Thoracic aorta (tissue), 2 donors: ENCODE measurements at regions not wholly inside any gene's neighbourhood (a gene's known extent, or its start where the extent isn't known, plus 50 kb on each side); places are given as distances from the start of the nearest gene placed in this dataset.

Source experiments
- ATAC-seq: fragments of 150-250 bp; one replicate; pipeline ENCODE4 v1.8.0; 2017; ENCODE audit warnings: low read depth; ENCODE audit not compliant: insufficient number of reproducible peaks, low FRiP score
- DNase-seq: peaks from one replicate; pipeline ENCODE4 v3.0.0-alpha.2; 2020; ENCODE audit warnings: low spot score
- H3K27ac ChIP-seq, 2 donors: fragments of 200-600 bp; sonication (generic); 1 replicate in 1 of 2; 2 replicates in 1 of 2; pipeline ENCODE4 v1.5.1; 2016; ENCODE audit warnings: mild to moderate bottlenecking in 2 of 2, moderate library complexity in 2 of 2
- H3K27me3 ChIP-seq: fragments of 200-600 bp; sonication (generic); replicated peaks from 2 replicates; pipeline ENCODE4 v1.6.0; 2016; ENCODE audit warnings: mild to moderate bottlenecking; ENCODE audit not compliant: insufficient read depth
- H3K36me3 ChIP-seq: fragments of 200-600 bp; sonication (generic); one replicate; pipeline ENCODE4 v1.5.1; 2016
- H3K4me1 ChIP-seq, 2 donors: fragments of 200-600 bp; sonication (generic); 1 replicate in 1 of 2; 2 replicates in 1 of 2; pipeline versions ENCODE4 v1.5.1 to v1.6.0; 2016; ENCODE audit warnings: low read depth in 2 of 2, mild to moderate bottlenecking in 1 of 2; ENCODE audit not compliant: control insufficient read depth in 1 of 2
- H3K4me3 ChIP-seq: fragments of 200-600 bp; sonication (generic); 2 replicates; pipeline ENCODE4 v1.5.1; 2016; ENCODE audit warnings: mild to moderate bottlenecking
- H3K9me3 ChIP-seq: fragments of 200-600 bp; sonication (generic); 2 replicates; pipeline ENCODE4 v1.5.1; 2016
- TF ChIP-seq, protein P1 (sequence below): fragments of 200-600 bp; sonication (generic); IDR thresholded peaks from one replicate; pipeline ENCODE4 v1.5.1; 2019; ENCODE audit warnings: antibody characterized with exemption

DNA sequence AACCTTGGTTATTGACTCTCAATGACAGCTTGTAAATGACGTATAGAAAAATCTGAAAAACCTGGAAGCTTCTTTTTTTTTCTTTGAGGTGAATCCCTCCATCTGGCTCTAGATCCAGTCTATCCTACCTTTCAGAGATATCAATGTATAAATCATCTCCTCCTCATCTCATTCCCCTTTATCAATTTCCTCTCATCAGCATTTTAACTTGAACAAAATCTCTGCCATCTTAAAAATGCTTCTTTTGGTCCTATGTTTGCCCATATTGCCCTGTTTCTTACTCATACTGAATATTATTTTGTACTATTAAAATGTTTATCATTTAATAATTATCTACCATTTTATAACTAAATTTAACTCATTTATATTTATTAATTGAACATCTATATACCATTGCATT is 306.7 kb upstream of the TSHZ2 start:
- H3K36me3 ChIP-seq, result no peaks in the 10 kb centered on the region
- no peaks in the 10 kb centered on the region for H3K4me1 ChIP-seq
- TF ChIP-seq, protein P1, sequence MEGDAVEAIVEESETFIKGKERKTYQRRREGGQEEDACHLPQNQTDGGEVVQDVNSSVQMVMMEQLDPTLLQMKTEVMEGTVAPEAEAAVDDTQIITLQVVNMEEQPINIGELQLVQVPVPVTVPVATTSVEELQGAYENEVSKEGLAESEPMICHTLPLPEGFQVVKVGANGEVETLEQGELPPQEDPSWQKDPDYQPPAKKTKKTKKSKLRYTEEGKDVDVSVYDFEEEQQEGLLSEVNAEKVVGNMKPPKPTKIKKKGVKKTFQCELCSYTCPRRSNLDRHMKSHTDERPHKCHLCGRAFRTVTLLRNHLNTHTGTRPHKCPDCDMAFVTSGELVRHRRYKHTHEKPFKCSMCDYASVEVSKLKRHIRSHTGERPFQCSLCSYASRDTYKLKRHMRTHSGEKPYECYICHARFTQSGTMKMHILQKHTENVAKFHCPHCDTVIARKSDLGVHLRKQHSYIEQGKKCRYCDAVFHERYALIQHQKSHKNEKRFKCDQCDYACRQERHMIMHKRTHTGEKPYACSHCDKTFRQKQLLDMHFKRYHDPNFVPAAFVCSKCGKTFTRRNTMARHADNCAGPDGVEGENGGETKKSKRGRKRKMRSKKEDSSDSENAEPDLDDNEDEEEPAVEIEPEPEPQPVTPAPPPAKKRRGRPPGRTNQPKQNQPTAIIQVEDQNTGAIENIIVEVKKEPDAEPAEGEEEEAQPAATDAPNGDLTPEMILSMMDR, result no peak
- no peaks in the 10 kb centered on the region for H3K27me3 ChIP-seq
- H3K27ac ChIP-seq, result no peak overlapping the region
- DNase-seq (no peak), ATAC-seq (no peak)
- no peak overlapping the region for H3K4me3 ChIP-seq
- H3K9me3 ChIP-seq, result no peaks in the 10 kb centered on the region

GRCh38 chr20:52655395-52655794 is 316.8 kb upstream of the TSHZ2 start:
- Histone ChIP-seq H3K9me3 (no peaks in the 10 kb centered on the region), H3K4me3 (no peak overlapping the region), H3K27ac (no peak overlapping the region), H3K4me1 (no peaks in the 10 kb centered on the region), H3K27me3 (no peaks in the 10 kb centered on the region), H3K36me3 (no peaks in the 10 kb centered on the region)
- no peak for DNase-seq
- ATAC-seq, result no peak
- TF ChIP-seq, protein P1, result no peak

DNA sequence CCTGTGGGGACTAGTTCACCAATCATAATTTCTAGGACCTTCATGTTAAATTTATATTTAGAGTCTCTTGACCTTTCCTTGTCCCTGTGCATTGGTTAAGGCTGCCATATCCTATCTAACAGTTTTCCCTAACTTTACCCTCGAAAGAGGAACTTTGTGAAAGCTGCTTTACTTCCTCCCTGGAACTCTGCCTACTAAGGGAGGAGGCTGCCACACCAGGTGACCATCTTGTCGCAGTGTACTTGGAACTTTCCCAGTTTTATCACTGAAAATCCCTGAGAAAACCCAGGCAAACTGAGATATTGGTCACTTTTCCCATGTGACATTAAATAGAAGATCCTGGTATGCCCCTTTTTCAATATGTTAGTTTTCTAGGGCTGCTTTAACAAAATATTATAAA is 317.6 kb upstream of the TSHZ2 start:
- Histone ChIP-seq H3K4me3 (no peak overlapping the region), H3K9me3 (no peaks in the 10 kb centered on the region), H3K4me1 (no peaks in the 10 kb centered on the region), H3K27ac (no peak overlapping the region), H3K27me3 (no peaks in the 10 kb centered on the region), H3K36me3 (no peaks in the 10 kb centered on the region)
- ATAC-seq (no peak), DNase-seq (no peak)
- TF ChIP-seq, protein P1, result no peak

GRCh38 chr20:52652271-52652670 is 319.9 kb upstream of the TSHZ2 start:
- H3K4me3 ChIP-seq, result no peak overlapping the region
- H3K27ac ChIP-seq, result no peak overlapping the region
- no peaks in the 10 kb centered on the region for H3K36me3 ChIP-seq
- H3K4me1 ChIP-seq, result no peaks in the 10 kb centered on the region
- DNase-seq (no peak), ATAC-seq (no peak)
- no peaks in the 10 kb centered on the region for H3K27me3 ChIP-seq
- no peaks in the 10 kb centered on the region for H3K9me3 ChIP-seq
- TF ChIP-seq, protein P1, result no peak

- H3K27ac ChIP-seq, result no peak overlapping the region
- no peak overlapping the region for H3K4me3 ChIP-seq
- ATAC-seq (no peak), DNase-seq (no peak)
- TF ChIP-seq, protein P1, result no peak
- H3K27me3 ChIP-seq, result no peaks in the 10 kb centered on the region
- no peaks in the 10 kb centered on the region for H3K4me1 ChIP-seq
- H3K36me3 ChIP-seq, result no peaks in the 10 kb centered on the region
- H3K9me3 ChIP-seq, result no peaks in the 10 kb centered on the region
Measured at GRCh38 chr20:52649727-52650126, 322.4 kb upstream of the TSHZ2 start.
